OCI-LY3 (cell line): ENCODE measurements at regions not wholly inside any gene's neighbourhood (a gene's known extent, or its start where the extent isn't known, plus 50 kb on each side); places are given as distances from the start of the nearest gene placed in this dataset.

Experiments
- EZH2phosphoT487 ChIP-seq: fragments of 200-600 bp; shearing (Covaris generic); IDR thresholded peaks from 2 replicates; pipeline ENCODE4 v1.6.1; 2018; ENCODE audit warnings: antibody characterized with exemption, mixed run types, low read depth
- TF ChIP-seq, protein P1 (sequence below): fragments of 200-600, 300-600 bp; sonication (generic); IDR thresholded peaks from 2 replicates; pipeline ENCODE4 v1.5.1; 2014; ENCODE audit warnings: antibody characterized with exemption, low read length, low read depth

GRCh38 chr12:17954788-17955187 lies 135.2 kb downstream of the RERGL start:
- TF ChIP-seq, protein P1, sequence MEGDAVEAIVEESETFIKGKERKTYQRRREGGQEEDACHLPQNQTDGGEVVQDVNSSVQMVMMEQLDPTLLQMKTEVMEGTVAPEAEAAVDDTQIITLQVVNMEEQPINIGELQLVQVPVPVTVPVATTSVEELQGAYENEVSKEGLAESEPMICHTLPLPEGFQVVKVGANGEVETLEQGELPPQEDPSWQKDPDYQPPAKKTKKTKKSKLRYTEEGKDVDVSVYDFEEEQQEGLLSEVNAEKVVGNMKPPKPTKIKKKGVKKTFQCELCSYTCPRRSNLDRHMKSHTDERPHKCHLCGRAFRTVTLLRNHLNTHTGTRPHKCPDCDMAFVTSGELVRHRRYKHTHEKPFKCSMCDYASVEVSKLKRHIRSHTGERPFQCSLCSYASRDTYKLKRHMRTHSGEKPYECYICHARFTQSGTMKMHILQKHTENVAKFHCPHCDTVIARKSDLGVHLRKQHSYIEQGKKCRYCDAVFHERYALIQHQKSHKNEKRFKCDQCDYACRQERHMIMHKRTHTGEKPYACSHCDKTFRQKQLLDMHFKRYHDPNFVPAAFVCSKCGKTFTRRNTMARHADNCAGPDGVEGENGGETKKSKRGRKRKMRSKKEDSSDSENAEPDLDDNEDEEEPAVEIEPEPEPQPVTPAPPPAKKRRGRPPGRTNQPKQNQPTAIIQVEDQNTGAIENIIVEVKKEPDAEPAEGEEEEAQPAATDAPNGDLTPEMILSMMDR, result no peak
- no peak for TF ChIP-seq EZH2phosphoT487
